Jurkat, Clone E6-1 (cell line): ENCODE measurements at regions not wholly inside any gene's neighbourhood (a gene's known extent, or its start where the extent isn't known, plus 50 kb on each side); places are given as distances from the start of the nearest gene placed in this dataset.
"Not testable (repeated sequence)": the region's sequence is repeated elsewhere in the genome, so short reads cannot be mapped to it uniquely, and the experiment has no call there.

ENCODE experiments used
- DNase-seq: peaks from one replicate; pipeline ENCODE4 v3.0.0-alpha.2; 2011; ENCODE audit warnings: low read depth, low spot score
- H3K4me3 ChIP-seq: 2 replicates; pipeline ENCODE4 v1.5.1; 2011; ENCODE audit warnings: mild to moderate bottlenecking, low read length, control low read depth, moderate library complexity

- peak overlapping the region; percentile 15; the same call in 1 of the 2 replicates for H3K4me3 ChIP-seq
- peak; percentile 27 for DNase-seq
Observed at GRCh38 chr4:57854748-57855147, 744.6 kb upstream of the IGFBP7 start.

DNA sequence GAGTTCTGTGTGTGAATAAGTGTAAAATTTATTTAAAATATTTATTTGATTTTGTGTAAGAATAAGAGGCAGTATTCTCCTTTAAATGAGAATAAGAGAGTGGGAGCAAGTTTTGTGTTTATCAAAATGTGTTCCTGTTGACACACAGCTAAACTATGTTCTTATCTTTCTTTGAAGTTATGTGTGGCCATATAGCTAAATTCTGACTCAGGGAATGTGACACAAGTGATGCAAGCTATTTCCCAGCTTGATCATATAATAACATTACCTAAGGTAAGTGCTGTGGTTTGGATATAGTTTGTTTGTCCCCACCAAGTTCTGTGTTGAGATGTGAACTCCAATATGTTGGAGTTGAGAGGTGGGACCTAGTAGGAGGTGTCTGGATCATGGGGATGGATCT lies 740.0 kb upstream of the IGFBP7 start:
- DNase-seq = no peak

DNA sequence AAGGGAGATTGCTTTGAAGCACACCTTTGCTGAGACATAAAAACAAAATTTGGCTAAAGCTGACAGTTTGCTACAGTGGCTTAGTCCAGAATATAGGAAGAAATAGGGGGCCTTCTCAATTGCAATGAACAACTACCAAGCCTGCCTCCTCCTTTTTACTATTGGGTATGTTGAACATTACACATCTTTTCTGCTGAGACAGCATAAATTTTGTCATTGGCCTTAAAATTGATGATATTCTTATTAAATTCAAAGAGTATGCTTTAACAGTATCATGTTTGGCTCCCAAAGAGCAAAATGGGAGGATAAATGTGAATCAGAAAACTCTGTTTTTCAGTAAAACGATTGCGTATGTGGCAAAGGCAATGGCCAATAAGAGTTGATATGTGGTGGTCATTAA lies 721.9 kb upstream of the IGFBP7 start:
- H3K4me3 ChIP-seq = no peak overlapping the region
- no peak for DNase-seq

More for the DNA sequence above, 740.0 kb upstream of the IGFBP7 start:
- no peak overlapping the region for H3K4me3 ChIP-seq

DNA sequence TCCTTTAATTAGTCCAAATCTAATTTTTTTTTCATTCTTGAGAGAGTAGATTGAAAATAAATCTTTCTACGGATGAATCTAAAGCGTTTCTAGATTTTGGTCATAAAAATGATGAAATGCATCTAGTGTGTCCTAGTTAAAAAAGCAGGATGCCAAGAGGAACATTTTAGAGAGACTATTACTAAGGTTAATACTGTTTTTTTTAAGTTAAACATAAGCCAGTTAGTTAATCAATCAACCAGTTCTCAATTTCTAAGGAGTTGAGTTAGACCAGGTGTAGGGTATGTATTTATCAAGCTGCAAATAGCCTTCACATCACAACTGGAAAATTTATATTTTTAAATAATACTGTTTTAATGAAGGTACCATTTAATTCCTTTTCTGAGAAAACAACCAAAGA lies 679.5 kb upstream of the IGFBP7 start:
- no peak overlapping the region for H3K4me3 ChIP-seq
- DNase-seq = no peak

DNA sequence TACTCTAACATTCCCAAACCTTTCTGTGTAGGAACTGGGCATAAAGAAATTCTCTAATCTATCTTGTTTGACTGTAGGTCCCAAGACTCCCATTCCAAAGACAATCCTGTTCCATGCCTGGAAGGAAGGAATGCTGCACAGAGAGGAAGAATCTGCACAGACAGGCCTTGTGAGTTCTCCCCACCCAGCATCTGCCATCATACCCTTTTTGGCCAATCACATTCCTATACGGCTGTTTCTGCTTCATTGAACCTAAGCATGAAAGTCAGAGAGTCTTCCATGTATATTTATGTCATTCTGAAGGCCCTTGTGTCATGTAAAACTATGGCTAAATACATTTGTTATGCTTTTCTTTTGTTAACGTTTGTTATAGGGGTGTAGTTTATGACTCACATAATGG lies 667.7 kb upstream of the IGFBP7 start:
- DNase-seq = no peak
- H3K4me3 ChIP-seq = no peak overlapping the region

DNA sequence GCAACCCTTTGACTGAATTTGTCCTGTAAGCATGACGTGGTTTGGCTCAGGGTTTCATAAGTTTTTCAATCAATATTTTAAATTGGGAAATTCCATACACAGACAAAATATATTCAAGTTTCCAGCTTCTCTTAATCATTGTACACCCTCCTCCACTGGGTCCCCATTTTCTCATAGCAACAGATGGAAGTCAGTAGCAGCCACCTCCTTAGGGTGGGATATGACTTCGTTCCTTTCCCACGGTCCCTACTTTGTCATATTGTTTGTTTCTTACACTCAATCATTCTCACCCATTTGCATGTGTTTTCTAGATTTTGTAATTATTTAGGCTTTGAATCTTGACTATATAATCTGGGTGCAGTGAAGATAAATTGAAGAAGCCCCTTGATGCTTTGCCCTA lies 664.5 kb upstream of the IGFBP7 start:
- H3K4me3 ChIP-seq = no peak overlapping the region
- no peak for DNase-seq

DNA sequence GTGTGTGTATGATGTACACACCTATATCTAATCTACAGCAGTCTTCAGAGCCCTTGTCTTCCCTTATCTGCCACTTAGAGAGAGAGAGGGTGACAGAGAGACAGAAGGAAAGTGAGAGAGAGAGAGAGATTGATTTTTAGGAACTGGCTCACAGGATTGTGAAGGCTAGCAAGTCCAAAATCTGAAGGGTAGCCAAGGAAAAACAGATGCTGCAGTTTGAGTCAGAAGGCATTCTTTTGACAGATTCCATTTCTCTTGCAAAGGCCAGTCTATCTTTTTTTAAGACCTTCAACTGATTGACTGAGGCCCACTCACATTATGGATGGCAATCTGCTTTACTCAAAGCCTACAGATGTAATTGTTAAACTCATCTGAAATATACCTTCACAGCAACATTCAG lies 664.0 kb upstream of the IGFBP7 start:
- H3K4me3 ChIP-seq = no peak overlapping the region
- no peak for DNase-seq

GRCh38 chr4:57766341-57766740 lies 656.2 kb upstream of the IGFBP7 start:
- no peak overlapping the region for H3K4me3 ChIP-seq
- no peak for DNase-seq

GRCh38 chr4:57764856-57765255 lies 654.7 kb upstream of the IGFBP7 start:
- H3K4me3 ChIP-seq = no peak overlapping the region
- no peak for DNase-seq

- DNase-seq = no peak
- no peak overlapping the region for H3K4me3 ChIP-seq
Observed at GRCh38 chr4:57763070-57763469, 652.9 kb upstream of the IGFBP7 start.

GRCh38 chr4:57740625-57741190 lies 630.5 kb upstream of the IGFBP7 start:
- DNase-seq = no peak

DNA sequence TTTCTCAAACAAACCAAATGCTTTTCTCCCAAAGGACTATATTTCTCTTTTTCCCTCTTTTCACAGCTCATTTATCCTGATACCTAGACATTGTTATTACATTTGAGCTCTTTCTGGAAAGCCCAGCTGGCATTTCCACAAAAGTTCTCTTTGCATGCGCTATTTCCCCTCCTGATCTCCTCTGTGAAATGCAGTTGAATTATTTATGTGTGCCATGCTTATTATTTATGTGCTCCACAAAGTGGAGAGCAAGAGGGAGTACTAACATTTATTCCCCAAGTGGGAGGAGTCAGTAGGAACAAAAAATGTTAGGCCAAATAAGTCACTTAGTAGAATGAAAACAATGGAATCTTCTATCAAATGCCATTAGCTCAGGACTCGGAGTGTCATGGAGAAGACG lies 626.6 kb upstream of the IGFBP7 start:
- H3K4me3 ChIP-seq = no peak overlapping the region
- no peak for DNase-seq

More at GRCh38 chr4:57740625-57741190, 630.5 kb upstream of the IGFBP7 start:
- no peak overlapping the region for H3K4me3 ChIP-seq

GRCh38 chr4:57734104-57734670 lies 624.0 kb upstream of the IGFBP7 start:
- DNase-seq = no peak
- no peak overlapping the region for H3K4me3 ChIP-seq

GRCh38 chr4:57729775-57730570 lies 619.8 kb upstream of the IGFBP7 start:
- H3K4me3 ChIP-seq, DNase-seq: not testable (repeated sequence)

GRCh38 chr4:57726154-57726553 lies 616.0 kb upstream of the IGFBP7 start:
- DNase-seq = no peak
- H3K4me3 ChIP-seq = no peak overlapping the region

DNA sequence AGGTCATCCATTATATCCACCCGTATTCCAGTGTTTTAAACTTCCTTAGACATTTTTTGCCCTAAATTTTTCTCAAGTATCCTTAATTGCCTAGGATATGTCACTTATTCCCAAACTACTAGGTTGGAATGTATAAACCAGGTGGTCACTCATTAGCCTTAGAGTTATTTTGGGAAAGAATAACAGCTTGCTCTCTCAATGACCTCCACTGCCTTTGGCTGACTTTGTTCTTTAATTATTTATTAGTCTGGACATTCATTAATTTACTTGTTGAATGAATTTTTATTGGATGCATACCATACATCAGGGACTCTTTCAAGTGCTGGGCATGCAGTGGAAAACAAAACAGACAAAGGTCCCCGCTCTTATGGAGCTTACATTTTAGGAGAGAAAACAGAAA lies 609.3 kb upstream of the IGFBP7 start:
- DNase-seq = no peak
- no peak overlapping the region for H3K4me3 ChIP-seq

DNA sequence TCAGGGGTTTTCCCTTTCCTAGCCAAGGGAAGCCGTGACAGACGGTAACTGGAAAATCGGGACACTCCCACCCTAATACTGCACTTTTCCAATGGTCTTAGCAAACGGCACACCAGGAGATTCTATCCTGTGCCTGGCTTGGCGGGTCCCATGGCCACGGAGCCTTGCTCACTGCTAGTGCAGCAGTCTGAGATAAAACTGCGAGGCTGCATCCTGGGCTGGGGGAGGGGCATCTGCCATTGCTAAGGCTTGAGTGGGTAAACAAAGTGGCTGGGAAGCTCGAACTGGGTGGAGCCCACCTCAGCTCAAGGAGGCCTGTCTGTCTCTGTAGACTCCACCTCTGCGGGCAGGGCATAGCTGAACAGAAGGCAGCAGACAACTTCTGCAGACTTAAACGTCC lies 604.1 kb upstream of the IGFBP7 start:
- not testable (repeated sequence) for H3K4me3 ChIP-seq, DNase-seq

DNA sequence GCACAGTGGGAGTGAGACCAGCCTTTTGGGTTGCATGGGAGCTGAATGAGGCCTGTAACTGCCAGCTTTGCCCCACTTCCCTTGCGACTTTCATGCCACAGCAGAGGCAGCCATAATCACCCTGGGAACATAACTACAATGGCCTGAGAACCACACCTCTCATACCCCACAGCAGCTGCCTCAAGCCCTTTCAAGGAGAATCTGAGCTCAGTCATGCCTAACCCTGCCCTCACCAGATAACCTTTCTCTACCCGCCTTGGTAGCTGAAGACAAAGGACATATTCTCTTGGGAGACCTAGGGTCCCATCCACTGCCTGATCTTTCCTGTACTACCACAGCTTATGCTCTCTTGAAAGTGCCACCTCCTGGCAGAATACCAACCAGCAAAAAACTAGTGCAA lies 599.9 kb upstream of the IGFBP7 start:
- peak; percentile 2 for DNase-seq
- H3K4me3 ChIP-seq = no peak overlapping the region

- no peak for DNase-seq
- H3K4me3 ChIP-seq = no peak overlapping the region
Observed at GRCh38 chr4:57691370-57691769, 581.2 kb upstream of the IGFBP7 start.

GRCh38 chr4:57689693-57690205 lies 579.6 kb upstream of the IGFBP7 start:
- H3K4me3 ChIP-seq = no peak overlapping the region
- no peak for DNase-seq
